Fibroblast of lung (primary cell): ENCODE measurements at regions not wholly inside any gene's neighbourhood (a gene's known extent, or its start where the extent isn't known, plus 50 kb on each side); places are given as distances from the start of the nearest gene placed in this dataset.

Experiments
- EZH2 ChIP-seq: IDR thresholded peaks from 2 replicates; pipeline ENCODE4 v1.5.1; 2012; ENCODE audit warnings: low read length, control low read depth, mild to moderate bottlenecking; ENCODE audit errors: missing control alignments
- TF ChIP-seq, protein P1 (sequence below), 2 donors: IDR thresholded peaks in 1 of 2; conservative IDR thresholded peaks in 1 of 2; 1 replicate in 1 of 2; 2 replicates in 1 of 2; pipeline ENCODE4 v1.5.1; 2011 to 2012; ENCODE audit warnings: low read length in 2 of 2, control low read depth in 1 of 2, inconsistent platforms in 1 of 2, low read depth in 1 of 2, mild to moderate bottlenecking in 1 of 2

GRCh38 chr11:79508461-79508860 is 67.6 kb upstream of the TENM4 start:
- TF ChIP-seq, protein P1, sequence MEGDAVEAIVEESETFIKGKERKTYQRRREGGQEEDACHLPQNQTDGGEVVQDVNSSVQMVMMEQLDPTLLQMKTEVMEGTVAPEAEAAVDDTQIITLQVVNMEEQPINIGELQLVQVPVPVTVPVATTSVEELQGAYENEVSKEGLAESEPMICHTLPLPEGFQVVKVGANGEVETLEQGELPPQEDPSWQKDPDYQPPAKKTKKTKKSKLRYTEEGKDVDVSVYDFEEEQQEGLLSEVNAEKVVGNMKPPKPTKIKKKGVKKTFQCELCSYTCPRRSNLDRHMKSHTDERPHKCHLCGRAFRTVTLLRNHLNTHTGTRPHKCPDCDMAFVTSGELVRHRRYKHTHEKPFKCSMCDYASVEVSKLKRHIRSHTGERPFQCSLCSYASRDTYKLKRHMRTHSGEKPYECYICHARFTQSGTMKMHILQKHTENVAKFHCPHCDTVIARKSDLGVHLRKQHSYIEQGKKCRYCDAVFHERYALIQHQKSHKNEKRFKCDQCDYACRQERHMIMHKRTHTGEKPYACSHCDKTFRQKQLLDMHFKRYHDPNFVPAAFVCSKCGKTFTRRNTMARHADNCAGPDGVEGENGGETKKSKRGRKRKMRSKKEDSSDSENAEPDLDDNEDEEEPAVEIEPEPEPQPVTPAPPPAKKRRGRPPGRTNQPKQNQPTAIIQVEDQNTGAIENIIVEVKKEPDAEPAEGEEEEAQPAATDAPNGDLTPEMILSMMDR (conservative IDR thresholded peaks at IDR 0.05 in 1 of 2, IDR thresholded peaks at IDR 0.05 in 1 of 2; ENCODE audit: low read depth in 1 of 2, low read length in 2 of 2): no peak
- TF ChIP-seq EZH2: no peak
